Suprapubic skin (tissue), 3 donors: ENCODE measurements at regions not wholly inside any gene's neighbourhood (a gene's known extent, or its start where the extent isn't known, plus 50 kb on each side); places are given as distances from the start of the nearest gene placed in this dataset.

Experiments
- POLR2AphosphoS5 ChIP-seq, 3 donors: sonication (generic); formaldehyde crosslinking; IDR thresholded peaks; one replicate each; pipeline ENCODE4 v1.6.1; 2017; ENCODE audit warnings: antibody characterized with exemption in 3 of 3
- TF ChIP-seq, protein P1 (sequence below), 2 donors: fragments of 200-600 bp in 1 of 2; fragments of 450-650 bp in 1 of 2; sonication (generic) in 1 of 2; IDR thresholded peaks; one replicate each; pipeline ENCODE4 v1.5.1; 2016 to 2019; ENCODE audit warnings: antibody characterized with exemption in 2 of 2, mild to moderate bottlenecking in 1 of 2, moderate library complexity in 1 of 2

DNA sequence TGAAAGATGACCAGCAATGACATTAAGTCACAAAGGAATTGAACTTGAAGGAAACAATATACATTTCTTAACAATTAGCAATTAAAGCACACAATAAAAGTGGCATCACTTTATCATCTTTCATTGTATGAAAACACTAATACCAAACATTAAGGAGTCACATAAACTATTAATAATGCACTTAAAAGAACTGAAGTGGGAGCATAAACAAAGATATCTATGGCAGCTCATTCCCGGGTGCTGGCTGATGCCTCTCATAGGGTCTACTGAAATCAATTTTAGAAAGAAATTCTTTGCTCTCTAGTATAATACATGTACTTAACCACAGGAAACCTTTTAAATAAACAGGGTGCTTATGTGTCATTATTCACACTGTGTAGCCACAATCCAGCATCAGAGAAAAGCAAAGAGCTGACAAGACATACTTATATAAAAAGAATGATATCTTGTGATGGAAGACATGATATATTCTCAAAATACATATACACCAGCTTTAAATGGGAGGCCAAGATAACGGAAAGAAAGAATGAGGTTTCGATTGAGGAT is 1207.8 kb downstream of the EFNB2 start:
- TF ChIP-seq POLR2AphosphoS5 (IDR thresholded peaks at IDR 0.05) = no peak
- TF ChIP-seq, protein P1, sequence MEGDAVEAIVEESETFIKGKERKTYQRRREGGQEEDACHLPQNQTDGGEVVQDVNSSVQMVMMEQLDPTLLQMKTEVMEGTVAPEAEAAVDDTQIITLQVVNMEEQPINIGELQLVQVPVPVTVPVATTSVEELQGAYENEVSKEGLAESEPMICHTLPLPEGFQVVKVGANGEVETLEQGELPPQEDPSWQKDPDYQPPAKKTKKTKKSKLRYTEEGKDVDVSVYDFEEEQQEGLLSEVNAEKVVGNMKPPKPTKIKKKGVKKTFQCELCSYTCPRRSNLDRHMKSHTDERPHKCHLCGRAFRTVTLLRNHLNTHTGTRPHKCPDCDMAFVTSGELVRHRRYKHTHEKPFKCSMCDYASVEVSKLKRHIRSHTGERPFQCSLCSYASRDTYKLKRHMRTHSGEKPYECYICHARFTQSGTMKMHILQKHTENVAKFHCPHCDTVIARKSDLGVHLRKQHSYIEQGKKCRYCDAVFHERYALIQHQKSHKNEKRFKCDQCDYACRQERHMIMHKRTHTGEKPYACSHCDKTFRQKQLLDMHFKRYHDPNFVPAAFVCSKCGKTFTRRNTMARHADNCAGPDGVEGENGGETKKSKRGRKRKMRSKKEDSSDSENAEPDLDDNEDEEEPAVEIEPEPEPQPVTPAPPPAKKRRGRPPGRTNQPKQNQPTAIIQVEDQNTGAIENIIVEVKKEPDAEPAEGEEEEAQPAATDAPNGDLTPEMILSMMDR (IDR thresholded peaks at IDR 0.05) = no peak
